ENCODE measurements at regions not wholly inside any gene's neighbourhood (a gene's known extent, or its start where the extent isn't known, plus 50 kb on each side); places are given as distances from the start of the nearest gene placed in this dataset.

GRCh38 chr4:13944095-13944511 lies 316.6 kb upstream of the BOD1L1 start:
- DNase-seq = no peak

- DNase-seq = no peak
These were observed 320.4 kb upstream of the BOD1L1 start for GRCh38 chr4:13947921-13948320.

GRCh38 chr4:13950491-13950890 lies 323.0 kb upstream of the BOD1L1 start:
- no peak for DNase-seq

GRCh38 chr4:13953083-13953482 lies 325.6 kb upstream of the BOD1L1 start:
- DNase-seq = no peak

GRCh38 chr4:13955551-13955950 lies 328.0 kb upstream of the BOD1L1 start:
- DNase-seq = no peak

- DNase-seq = no peak
These were observed 329.4 kb upstream of the BOD1L1 start for GRCh38 chr4:13956947-13957346.

GRCh38 chr4:13957871-13958270 lies 330.3 kb upstream of the BOD1L1 start:
- no peak for DNase-seq

GRCh38 chr4:13963601-13964000 lies 336.1 kb upstream of the BOD1L1 start:
- no peak for DNase-seq

GRCh38 chr4:13966231-13967195 lies 339.0 kb upstream of the BOD1L1 start:
- DNase-seq = no peak

GRCh38 chr4:13968723-13969122 lies 341.2 kb upstream of the BOD1L1 start:
- no peak for DNase-seq

- DNase-seq = no peak
These were observed 342.8 kb upstream of the BOD1L1 start for GRCh38 chr4:13970349-13970748.

- no peak for DNase-seq
These were observed 350.2 kb upstream of the BOD1L1 start for GRCh38 chr4:13977746-13978145.

- DNase-seq = no peak
These were observed 353.1 kb upstream of the BOD1L1 start for GRCh38 chr4:13980317-13981310.

GRCh38 chr4:13981499-13981898 lies 354.0 kb upstream of the BOD1L1 start:
- DNase-seq = no peak

- DNase-seq = no peak
These were observed 354.5 kb upstream of the BOD1L1 start for GRCh38 chr4:13982010-13982409.

- no peak for DNase-seq
These were observed 355.8 kb upstream of the BOD1L1 start for GRCh38 chr4:13983189-13983790.

- no peak for DNase-seq
These were observed 357.7 kb upstream of the BOD1L1 start for GRCh38 chr4:13984991-13985800.

- peak in 1 of 2 donors; percentile 38 for DNase-seq
These were observed 358.3 kb upstream of the BOD1L1 start for GRCh38 chr4:13985837-13986236.

- DNase-seq = no peak
These were observed 359.0 kb upstream of the BOD1L1 start for GRCh38 chr4:13986548-13986947.

- DNase-seq = peak; percentile 14 to 17
These were observed 361.1 kb upstream of the BOD1L1 start for GRCh38 chr4:13988353-13989305.

GRCh38 chr4:13989501-13989900 lies 362.0 kb upstream of the BOD1L1 start:
- no peak for DNase-seq

All from hippocampal formation (tissue), 2 donors.